EH (cell line): ENCODE measurements at regions not wholly inside any gene's neighbourhood (a gene's known extent, or its start where the extent isn't known, plus 50 kb on each side); places are given as distances from the start of the nearest gene placed in this dataset.

ENCODE experiments used
- DNase-seq: peaks from one replicate; pipeline ENCODE4 v3.0.0-alpha.2; 2015; ENCODE audit warnings: low read depth

GRCh38 chr16:63617047-63617989 lies 1504.5 kb downstream of the CDH11 start:
- DNase-seq = no peak

- DNase-seq = no peak
Measured at GRCh38 chr16:63614429-63614828, 1507.4 kb downstream of the CDH11 start.

- DNase-seq = no peak
Measured at GRCh38 chr16:63613701-63614100, 1508.2 kb downstream of the CDH11 start.

- DNase-seq = no peak
Measured at GRCh38 chr16:63612462-63613227, 1509.2 kb downstream of the CDH11 start.

DNA sequence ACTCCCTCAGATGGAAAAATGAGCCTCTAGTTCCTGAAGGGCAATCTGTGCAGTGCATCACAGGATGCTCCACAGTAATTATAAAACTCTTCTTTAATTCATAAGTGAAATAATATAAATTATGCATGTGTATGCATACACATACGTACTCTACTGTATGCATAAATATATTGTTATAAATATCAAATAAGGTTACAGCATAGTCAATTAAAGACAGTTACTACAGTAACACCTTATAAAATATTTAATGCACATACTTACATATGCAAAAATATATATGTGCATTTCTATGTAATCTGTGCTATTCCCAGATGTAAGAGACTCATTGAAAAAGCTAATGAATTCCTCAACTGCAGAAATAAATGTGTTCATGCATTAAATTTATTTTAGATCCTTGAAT lies 1515.1 kb downstream of the CDH11 start:
- DNase-seq = no peak

GRCh38 chr16:63602206-63602927 lies 1519.5 kb downstream of the CDH11 start:
- DNase-seq = no peak

DNA sequence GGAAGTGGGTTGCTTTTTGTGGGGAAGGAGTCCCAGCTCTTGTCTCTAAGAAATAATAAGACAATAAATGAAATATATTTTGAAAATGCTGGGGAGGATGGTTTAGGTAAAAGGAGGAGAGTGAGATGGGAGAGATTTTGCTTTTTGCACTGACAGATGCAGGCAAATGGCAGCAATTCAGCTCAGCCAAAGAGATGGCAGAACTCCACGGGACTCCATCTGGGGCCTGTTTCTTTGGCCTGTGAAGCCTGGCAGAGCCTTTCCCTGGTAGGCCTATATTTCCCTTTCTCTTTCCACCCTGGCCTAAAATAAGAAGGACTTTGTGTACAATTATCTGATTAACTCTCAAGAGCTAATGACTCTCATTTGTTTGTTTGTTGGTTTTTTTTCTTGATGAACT lies 1525.1 kb downstream of the CDH11 start:
- no peak for DNase-seq

- no peak for DNase-seq
Measured at GRCh38 chr16:63592852-63593251, 1529.0 kb downstream of the CDH11 start.

DNA sequence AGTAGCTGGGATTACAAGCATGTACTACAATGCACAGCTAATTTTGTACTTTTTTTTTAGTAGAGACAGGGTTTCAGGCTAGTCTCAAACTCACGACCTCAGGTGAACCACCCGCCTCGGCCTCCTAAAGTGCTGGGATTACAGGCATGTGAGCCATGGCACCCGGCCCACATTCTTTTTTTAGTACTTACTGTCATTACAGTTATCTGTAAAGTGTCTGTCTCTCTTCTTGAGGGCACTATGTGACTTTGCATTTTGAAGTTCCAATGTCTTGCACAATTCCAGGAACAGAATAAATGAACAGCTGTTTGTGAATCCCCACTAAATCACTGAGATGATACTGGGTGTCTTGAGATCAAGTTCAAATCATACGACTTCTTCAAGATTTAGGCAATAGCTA lies 1540.3 kb downstream of the CDH11 start:
- DNase-seq = no peak

DNA sequence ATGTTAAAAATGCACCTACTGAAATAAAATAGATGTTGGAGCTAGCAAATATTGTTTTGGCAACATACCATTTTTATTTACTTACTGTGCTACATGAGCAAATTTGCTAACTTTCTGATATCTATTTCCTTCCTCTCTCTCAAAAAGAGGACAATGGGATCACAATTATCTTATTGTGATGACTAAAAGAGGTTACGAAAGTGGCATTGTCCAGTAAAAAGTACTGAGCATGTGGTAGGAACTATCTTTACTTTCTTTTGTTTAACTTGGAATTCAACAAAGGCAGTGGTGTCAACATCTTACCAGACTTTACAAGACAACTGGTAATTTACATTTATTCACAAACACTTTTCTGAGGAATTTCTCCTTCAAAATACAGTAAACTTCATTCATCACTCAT lies 1542.6 kb upstream of the CDH8 start:
- no peak for DNase-seq

GRCh38 chr16:63577891-63578290 lies 1541.7 kb upstream of the CDH8 start:
- DNase-seq = no peak

GRCh38 chr16:63575041-63575440 lies 1538.8 kb upstream of the CDH8 start:
- DNase-seq = no peak

GRCh38 chr16:63568164-63568563 lies 1531.9 kb upstream of the CDH8 start:
- DNase-seq = no peak

DNA sequence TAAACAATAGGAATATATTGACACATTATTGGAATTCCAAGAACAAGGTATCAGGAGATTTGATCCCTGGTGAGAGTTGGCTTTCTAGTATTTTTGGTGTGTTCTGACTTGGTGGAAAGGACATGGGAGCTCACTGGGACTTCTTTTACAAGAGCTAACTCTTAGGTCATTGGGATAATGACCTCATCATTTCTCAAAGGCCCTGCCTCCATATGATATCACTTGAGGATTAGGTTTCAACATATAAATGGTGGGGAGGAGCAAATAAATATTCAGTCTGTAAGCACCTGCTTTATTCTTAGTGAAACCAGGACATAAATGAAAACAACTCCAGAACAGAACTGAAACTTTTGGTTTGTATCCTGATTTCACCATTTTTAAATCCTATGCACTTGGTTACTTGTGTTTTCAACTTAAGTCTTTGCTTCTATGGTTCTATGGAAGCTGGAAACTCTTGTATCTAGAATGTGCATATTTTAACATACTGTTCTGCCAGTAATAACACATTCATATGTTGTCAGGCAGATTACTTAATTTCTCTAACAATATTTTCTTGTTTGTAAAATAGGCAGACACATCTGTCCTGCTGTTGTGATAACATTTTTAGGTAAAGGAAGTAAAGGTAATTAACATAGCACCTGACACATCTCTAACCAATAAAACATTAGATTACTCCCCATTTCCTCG lies 1527.7 kb upstream of the CDH8 start:
- DNase-seq = no peak

DNA sequence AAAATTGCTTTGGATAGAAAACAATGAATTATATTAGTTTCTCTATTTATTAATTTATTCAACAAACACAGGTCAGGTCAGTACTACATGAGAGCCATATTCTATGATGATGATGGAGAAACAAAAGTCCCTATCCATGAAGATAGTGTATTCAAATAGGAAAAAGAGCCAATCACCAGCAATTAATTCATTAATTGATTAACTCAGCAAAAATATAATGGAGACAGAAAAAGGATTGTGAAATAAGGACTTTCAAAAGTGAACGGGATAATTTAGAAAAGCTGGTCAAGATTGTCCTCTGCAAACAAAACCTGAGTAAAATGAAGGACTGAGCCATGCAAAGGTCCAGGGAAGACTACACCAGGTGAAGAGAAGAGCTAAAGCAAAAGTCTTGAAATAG lies 1517.7 kb upstream of the CDH8 start:
- DNase-seq = no peak

GRCh38 chr16:63539276-63539675 lies 1503.0 kb upstream of the CDH8 start:
- DNase-seq = no peak

- DNase-seq = no peak
Measured at GRCh38 chr16:63530974-63531373, 1494.7 kb upstream of the CDH8 start.

DNA sequence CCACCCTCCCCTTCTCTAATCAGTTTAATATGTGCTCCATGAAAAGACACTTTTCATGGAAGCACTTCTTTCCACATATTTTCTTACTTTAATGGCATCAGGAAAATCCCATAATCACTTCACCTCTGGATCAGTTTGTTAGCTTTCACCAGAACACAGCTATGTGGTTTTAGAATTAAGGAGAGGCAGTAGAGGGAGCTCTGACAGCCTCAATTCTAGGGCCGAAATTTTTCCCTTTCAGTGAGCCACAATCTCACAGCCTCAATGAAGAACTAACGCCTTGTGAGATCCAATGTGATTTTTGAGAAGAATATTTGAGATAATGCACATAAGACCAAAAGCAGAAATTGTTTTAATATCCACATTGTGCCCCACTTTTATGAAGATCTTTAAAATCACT lies 1494.0 kb upstream of the CDH8 start:
- no peak for DNase-seq

- no peak for DNase-seq
Measured at GRCh38 chr16:63527404-63527803, 1491.2 kb upstream of the CDH8 start.

- no peak for DNase-seq
Measured at GRCh38 chr16:63516394-63516793, 1480.2 kb upstream of the CDH8 start.

DNA sequence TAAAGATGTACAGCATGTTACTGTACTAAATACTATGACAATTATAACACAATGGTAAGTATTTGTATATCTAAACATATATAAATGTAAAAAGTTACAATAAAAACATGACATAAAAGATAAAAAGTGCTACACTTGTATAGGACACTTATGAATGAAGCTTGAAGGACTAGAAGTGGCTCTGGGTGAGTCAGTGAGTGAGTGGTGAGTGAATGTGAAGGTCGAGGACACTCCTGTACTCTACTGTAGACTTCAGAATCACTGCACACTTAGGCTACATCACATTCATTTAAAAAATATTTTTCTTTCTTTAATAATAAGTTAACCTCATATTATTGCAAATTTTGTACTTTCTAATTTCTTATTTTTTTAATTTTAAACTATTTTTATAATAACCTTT lies 1476.7 kb upstream of the CDH8 start:
- DNase-seq = no peak

DNA sequence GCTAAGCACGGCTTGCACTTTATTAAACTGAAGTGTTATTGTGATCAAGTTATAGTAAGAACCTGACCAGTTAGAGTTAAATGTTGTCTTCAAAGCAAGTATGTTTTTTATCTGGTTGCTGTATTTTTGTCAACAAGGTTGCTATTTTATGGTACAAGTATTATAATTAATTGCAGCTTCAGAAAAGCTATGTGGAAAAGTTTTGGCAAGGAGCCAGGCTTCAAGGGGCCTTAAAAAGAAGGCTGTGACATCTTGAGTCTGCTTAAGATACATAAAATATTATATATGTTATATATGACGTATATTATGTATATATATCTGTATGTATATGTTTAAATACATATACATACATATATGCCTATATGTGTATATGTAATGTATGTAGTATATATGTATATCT lies 1461.2 kb upstream of the CDH8 start:
- no peak for DNase-seq
